Activated CD4-positive, alpha-beta T cell treated with anti-CD3 and anti-CD28 coated beads for 48 hours (primary cell): ENCODE measurements at regions not wholly inside any gene's neighbourhood (a gene's known extent, or its start where the extent isn't known, plus 50 kb on each side); places are given as distances from the start of the nearest gene placed in this dataset.

Source experiments
- DNase-seq: peaks from one replicate; pipeline ENCODE4 v3.0.0-alpha.2; 2020

GRCh38 chr13:84393981-84394625 lies 511.8 kb upstream of the SLITRK1 start:
- DNase-seq = no peak

- no peak for DNase-seq
Observed at GRCh38 chr13:84380866-84381265, 498.6 kb upstream of the SLITRK1 start.

- DNase-seq = no peak
Observed at GRCh38 chr13:84377106-84377505, 494.8 kb upstream of the SLITRK1 start.

GRCh38 chr13:84366506-84366905 lies 484.2 kb upstream of the SLITRK1 start:
- DNase-seq = no peak

- no peak for DNase-seq
Observed at GRCh38 chr13:84362777-84363176, 480.5 kb upstream of the SLITRK1 start.

GRCh38 chr13:84360822-84361221 lies 478.5 kb upstream of the SLITRK1 start:
- DNase-seq = no peak

GRCh38 chr13:84358601-84359000 lies 476.3 kb upstream of the SLITRK1 start:
- DNase-seq = no peak

- DNase-seq = no peak
Observed at GRCh38 chr13:84352946-84353345, 470.7 kb upstream of the SLITRK1 start.

- DNase-seq = no peak
Observed at GRCh38 chr13:84339456-84339855, 457.2 kb upstream of the SLITRK1 start.

- DNase-seq = no peak
Observed at GRCh38 chr13:84332346-84332745, 450.1 kb upstream of the SLITRK1 start.

GRCh38 chr13:84315527-84315926 lies 433.3 kb upstream of the SLITRK1 start:
- DNase-seq = no peak

- no peak for DNase-seq
Observed at GRCh38 chr13:84303035-84303434, 420.8 kb upstream of the SLITRK1 start.

GRCh38 chr13:84297251-84297650 lies 415.0 kb upstream of the SLITRK1 start:
- no peak for DNase-seq

GRCh38 chr13:84296401-84296800 lies 414.1 kb upstream of the SLITRK1 start:
- DNase-seq = no peak

- no peak for DNase-seq
Observed at GRCh38 chr13:84294576-84294975, 412.3 kb upstream of the SLITRK1 start.

- DNase-seq = no peak
Observed at GRCh38 chr13:84290386-84290785, 408.1 kb upstream of the SLITRK1 start.

GRCh38 chr13:84279166-84279565 lies 396.9 kb upstream of the SLITRK1 start:
- DNase-seq = no peak

GRCh38 chr13:84272877-84273562 lies 390.7 kb upstream of the SLITRK1 start:
- no peak for DNase-seq

GRCh38 chr13:84265257-84265764 lies 383.0 kb upstream of the SLITRK1 start:
- DNase-seq = no peak

GRCh38 chr13:84263354-84264069 lies 381.2 kb upstream of the SLITRK1 start:
- DNase-seq = no peak

- DNase-seq = no peak
Observed at GRCh38 chr13:84255226-84255797, 373.0 kb upstream of the SLITRK1 start.

- DNase-seq = no peak
Observed at GRCh38 chr13:84249463-84249862, 367.2 kb upstream of the SLITRK1 start.

GRCh38 chr13:84243340-84243739 lies 361.1 kb upstream of the SLITRK1 start:
- DNase-seq = no peak

GRCh38 chr13:84239032-84239431 lies 356.8 kb upstream of the SLITRK1 start:
- no peak for DNase-seq
